GM12878 (cell line): ENCODE measurements at regions not wholly inside any gene's neighbourhood (a gene's known extent, or its start where the extent isn't known, plus 50 kb on each side); places are given as distances from the start of the nearest gene placed in this dataset.

ENCODE experiments used
- ATAC-seq: fragments of 200-7000 bp; cut with Tn5 transposase; 3 replicates; pipeline ENCODE4 v1.9.1; 2020; ENCODE audit warnings: mild to moderate bottlenecking, moderate library complexity
- BruUV-seq: library from RNA; stranded (reverse); fragments of 400-500 nt; replicated peaks from 2 replicates; lab custom pipeline; 2021; lab: Mats Ljungman, UMichigan
- CTCF ChIA-PET: fragments of 300-600 bp; sonication (Branson Sonifier 250); formaldehyde crosslinking; extraction: SDS; loops from one replicate; lab custom pipeline; 2021; ENCODE audit warnings: inconsistent platforms; lab: Yijun Ruan, JAX
- POLR2A ChIA-PET: fragments of 350-600 bp; formaldehyde crosslinking; extraction: SDS; loops from one replicate; lab custom pipeline; 2021; ENCODE audit warnings: inconsistent platforms; lab: Charles Lee
- RAD21 ChIA-PET: fragments of 300-600 bp; sonication (Branson Sonifier 250); formaldehyde crosslinking; loops from one replicate; lab custom pipeline; 2023; ENCODE audit warnings: antibody characterized with exemption; ENCODE audit not compliant: unreplicated experiment; lab: Charles Lee
- SMC1A ChIA-PET: fragments of 300-600 bp; sonication (Branson Sonifier 250); formaldehyde crosslinking; loops from one replicate; lab custom pipeline; 2023; ENCODE audit not compliant: unreplicated experiment, uncharacterized antibody; lab: Charles Lee
- DNase-seq: peaks from one replicate; pipeline ENCODE4 v3.0.0-alpha.2; 2011; ENCODE audit warnings: low read depth, low spot score
- FAIRE-seq: peaks from 3 replicates; lab custom pipeline; 2011; peaks lifted over from hg19 to GRCh38; lab: Jason Lieb, UNC
- H2AFZ ChIP-seq: 2 replicates; pipeline ENCODE4 v1.6.0; 2011; ENCODE audit warnings: low read depth, low read length, control low read depth; ENCODE audit not compliant: control insufficient read depth
- H3K27ac ChIP-seq: 2 replicates; pipeline ENCODE4 v1.5.1; 2011; ENCODE audit warnings: control low read depth; ENCODE audit not compliant: control insufficient read depth, insufficient read depth
- H3K27me3 ChIP-seq, 2 experiments: replicated peaks in 1 of 2; 2 replicates each; pipeline versions ENCODE4 v1.6.0 to v1.6.1; 2011; ENCODE audit warnings: low read length in 1 of 2; ENCODE audit not compliant: control insufficient read depth in 2 of 2, insufficient read depth in 2 of 2
- H3K36me3 ChIP-seq, 2 experiments: 2 replicates each; pipeline ENCODE4 v1.5.1; 2011; ENCODE audit warnings: low read length in 1 of 2; ENCODE audit not compliant: control insufficient read depth in 2 of 2, insufficient read depth in 2 of 2
- H3K4me1 ChIP-seq: 2 replicates; pipeline ENCODE4 v1.6.1; 2011; ENCODE audit warnings: mild to moderate bottlenecking, low read length, moderate library complexity, mixed read lengths; ENCODE audit not compliant: control insufficient read depth, insufficient read depth
- H3K4me2 ChIP-seq: 2 replicates; pipeline ENCODE4 v1.6.0; 2011; ENCODE audit warnings: control low read depth; ENCODE audit not compliant: control insufficient read depth, insufficient read depth
- H3K4me3 ChIP-seq: fragments of 200-600 bp; sonication (generic); 2 replicates; pipeline ENCODE4 v1.5.1; 2016
- H3K79me2 ChIP-seq: 2 replicates; pipeline ENCODE4 v1.6.0; 2011; ENCODE audit warnings: low read length; ENCODE audit not compliant: control insufficient read depth, insufficient read depth
- H3K9ac ChIP-seq: 2 replicates; pipeline ENCODE4 v1.8.0; 2011; ENCODE audit warnings: low read length, control low read depth, mixed read lengths; ENCODE audit not compliant: control insufficient read depth, insufficient read depth
- H3K9me3 ChIP-seq: replicated peaks from 3 replicates; pipeline ENCODE4 v1.5.1; 2011; ENCODE audit warnings: mild to moderate bottlenecking, low read length; ENCODE audit not compliant: control insufficient read depth, insufficient read depth
- H4K20me1 ChIP-seq: 2 replicates; pipeline ENCODE4 v1.6.0; 2011; ENCODE audit not compliant: control insufficient read depth, insufficient read depth
- CEBPB ChIP-seq, 2 experiments: fragments of 150-350 bp in 1 of 2; IDR thresholded peaks; 2 replicates each; pipeline ENCODE4 v1.6.1; 2012 to 2014; ENCODE audit warnings: low read depth in 2 of 2, low read length in 2 of 2, borderline replicate concordance in 1 of 2, inconsistent platforms in 1 of 2
- ELK1 ChIP-seq: IDR thresholded peaks from 2 replicates; pipeline ENCODE4 v1.6.1; 2012; ENCODE audit warnings: low read depth, low read length, improper control_type of control experiment
- EZH2 ChIP-seq: IDR thresholded peaks from 2 replicates; pipeline ENCODE4 v1.6.1; 2012; ENCODE audit warnings: low read depth, mild to moderate bottlenecking, control low read depth, inconsistent platforms, low read length, borderline replicate concordance; ENCODE audit not compliant: control insufficient read depth
- NFYB ChIP-seq: IDR thresholded peaks from 2 replicates; pipeline ENCODE4 v1.6.1; 2011; ENCODE audit warnings: low read depth, mild to moderate bottlenecking, low read length, improper control_type of control experiment, moderate library complexity; ENCODE audit not compliant: insufficient read depth
- RELA ChIP-seq: fragments of 450-650 bp; IDR thresholded peaks from 2 replicates; pipeline ENCODE4 v1.8.0; 2014; ENCODE audit warnings: borderline replicate concordance; ENCODE audit not compliant: partially characterized antibody
- SPI1 ChIP-seq: IDR thresholded peaks from 2 replicates; pipeline ENCODE4 v1.6.1; 2011; ENCODE audit warnings: low read depth, mild to moderate bottlenecking, low read length, moderate library complexity, borderline replicate concordance; ENCODE audit not compliant: insufficient read depth
- TCF12 ChIP-seq: IDR thresholded peaks from 2 replicates; pipeline ENCODE4 v1.6.1; 2011; ENCODE audit warnings: low read depth, mild to moderate bottlenecking, low read length
- ZNF207 ChIP-seq: fragments of 450-650 bp; IDR thresholded peaks from 2 replicates; pipeline ENCODE4 v1.6.1; 2014; ENCODE audit warnings: antibody characterized with exemption, mild to moderate bottlenecking, borderline replicate concordance
- ZNF217 ChIP-seq: fragments of 450-650 bp; IDR thresholded peaks from 2 replicates; pipeline ENCODE4 v1.6.1; 2017; ENCODE audit warnings: antibody characterized with exemption, mild to moderate bottlenecking
- WGBS: methylation state at CpG from one replicate; pipeline ENCODE4 v1.1.6; 2016; ENCODE audit warnings: low lambda C conversion rate; ENCODE audit not compliant: insufficient replicate concordance, insufficient coverage; ENCODE audit errors: missing lambda C conversion rate; 5-methylcytosine and 5-hydroxymethylcytosine counted together
- in situ Hi-C: fragments of 300-500 bp; cut with MboI; formaldehyde crosslinking; loops from 9 replicates; pipeline ENCODE4 v1.14.3; 2018; ENCODE audit warnings: mixed read lengths
- intact Hi-C: fragments of 100-400 bp; cut with micrococcal nuclease; formaldehyde crosslinking; loops from one replicate; pipeline ENCODE4 v1.14.2; 2022; ENCODE audit not compliant: unreplicated experiment
- TF ChIP-seq, protein P1 (sequence below): fragments of 450-650 bp; IDR thresholded peaks from 2 replicates; pipeline ENCODE4 v1.6.1; 2017; ENCODE audit warnings: antibody characterized with exemption, mild to moderate bottlenecking, moderate library complexity
- TF ChIP-seq, protein P2 (sequence below): fragments of 450-650 bp; formaldehyde crosslinking; IDR thresholded peaks from 2 replicates; pipeline ENCODE4 v1.5.0; 2022; ENCODE audit warnings: mild to moderate bottlenecking, missing genetic modification characterization

- intact Hi-C loops (no loop called here), in situ Hi-C loops (no loop called here)
- no TSS peak for BruUV-seq
- no peaks in the 10 kb centered on the region; the same call in 1 of the 3 replicates for H3K9me3 ChIP-seq
- no peaks in the 10 kb centered on the region for H4K20me1 ChIP-seq
- H3K27me3 ChIP-seq, result no peaks in the 10 kb centered on the region
- H3K4me2 ChIP-seq, result no peak overlapping the region
- no peak overlapping the region for H3K4me3 ChIP-seq
- H3K79me2 ChIP-seq, result no peaks in the 10 kb centered on the region
- TF ChIP-seq ELK1 (no peak), NFYB (no peak), SPI1 (no peak), ZNF207 (no peak), ZNF217 (no peak), RELA (no peak), EZH2 (no peak), CEBPB (IDR thresholded peaks at IDR 0.05; ENCODE audit: borderline replicate concordance in 1 of 2, low read depth in 2 of 2, low read length in 2 of 2) (no peak), TCF12 (no peak)
- TF ChIP-seq, protein P1, sequence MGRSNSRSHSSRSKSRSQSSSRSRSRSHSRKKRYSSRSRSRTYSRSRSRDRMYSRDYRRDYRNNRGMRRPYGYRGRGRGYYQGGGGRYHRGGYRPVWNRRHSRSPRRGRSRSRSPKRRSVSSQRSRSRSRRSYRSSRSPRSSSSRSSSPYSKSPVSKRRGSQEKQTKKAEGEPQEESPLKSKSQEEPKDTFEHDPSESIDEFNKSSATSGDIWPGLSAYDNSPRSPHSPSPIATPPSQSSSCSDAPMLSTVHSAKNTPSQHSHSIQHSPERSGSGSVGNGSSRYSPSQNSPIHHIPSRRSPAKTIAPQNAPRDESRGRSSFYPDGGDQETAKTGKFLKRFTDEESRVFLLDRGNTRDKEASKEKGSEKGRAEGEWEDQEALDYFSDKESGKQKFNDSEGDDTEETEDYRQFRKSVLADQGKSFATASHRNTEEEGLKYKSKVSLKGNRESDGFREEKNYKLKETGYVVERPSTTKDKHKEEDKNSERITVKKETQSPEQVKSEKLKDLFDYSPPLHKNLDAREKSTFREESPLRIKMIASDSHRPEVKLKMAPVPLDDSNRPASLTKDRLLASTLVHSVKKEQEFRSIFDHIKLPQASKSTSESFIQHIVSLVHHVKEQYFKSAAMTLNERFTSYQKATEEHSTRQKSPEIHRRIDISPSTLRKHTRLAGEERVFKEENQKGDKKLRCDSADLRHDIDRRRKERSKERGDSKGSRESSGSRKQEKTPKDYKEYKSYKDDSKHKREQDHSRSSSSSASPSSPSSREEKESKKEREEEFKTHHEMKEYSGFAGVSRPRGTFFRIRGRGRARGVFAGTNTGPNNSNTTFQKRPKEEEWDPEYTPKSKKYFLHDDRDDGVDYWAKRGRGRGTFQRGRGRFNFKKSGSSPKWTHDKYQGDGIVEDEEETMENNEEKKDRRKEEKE, result no peak
- TF ChIP-seq, protein P2, sequence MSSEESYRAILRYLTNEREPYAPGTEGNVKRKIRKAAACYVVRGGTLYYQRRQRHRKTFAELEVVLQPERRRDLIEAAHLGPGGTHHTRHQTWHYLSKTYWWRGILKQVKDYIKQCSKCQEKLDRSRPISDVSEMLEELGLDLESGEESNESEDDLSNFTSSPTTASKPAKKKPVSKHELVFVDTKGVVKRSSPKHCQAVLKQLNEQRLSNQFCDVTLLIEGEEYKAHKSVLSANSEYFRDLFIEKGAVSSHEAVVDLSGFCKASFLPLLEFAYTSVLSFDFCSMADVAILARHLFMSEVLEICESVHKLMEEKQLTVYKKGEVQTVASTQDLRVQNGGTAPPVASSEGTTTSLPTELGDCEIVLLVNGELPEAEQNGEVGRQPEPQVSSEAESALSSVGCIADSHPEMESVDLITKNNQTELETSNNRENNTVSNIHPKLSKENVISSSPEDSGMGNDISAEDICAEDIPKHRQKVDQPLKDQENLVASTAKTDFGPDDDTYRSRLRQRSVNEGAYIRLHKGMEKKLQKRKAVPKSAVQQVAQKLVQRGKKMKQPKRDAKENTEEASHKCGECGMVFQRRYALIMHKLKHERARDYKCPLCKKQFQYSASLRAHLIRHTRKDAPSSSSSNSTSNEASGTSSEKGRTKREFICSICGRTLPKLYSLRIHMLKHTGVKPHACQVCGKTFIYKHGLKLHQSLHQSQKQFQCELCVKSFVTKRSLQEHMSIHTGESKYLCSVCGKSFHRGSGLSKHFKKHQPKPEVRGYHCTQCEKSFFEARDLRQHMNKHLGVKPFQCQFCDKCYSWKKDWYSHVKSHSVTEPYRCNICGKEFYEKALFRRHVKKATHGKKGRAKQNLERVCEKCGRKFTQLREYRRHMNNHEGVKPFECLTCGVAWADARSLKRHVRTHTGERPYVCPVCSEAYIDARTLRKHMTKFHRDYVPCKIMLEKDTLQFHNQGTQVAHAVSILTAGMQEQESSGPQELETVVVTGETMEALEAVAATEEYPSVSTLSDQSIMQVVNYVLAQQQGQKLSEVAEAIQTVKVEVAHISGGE (CRISPR knock-in tag), result no peak
- WGBS, result 19% methylated on average over 2 of the region's 2 CpGs
- no peak overlapping the region for H3K27ac ChIP-seq
- no peaks in the 10 kb centered on the region for H3K36me3 ChIP-seq
- H3K9ac ChIP-seq, result no peak overlapping the region
- ChIA-PET CTCF (no interaction called here), SMC1A (interaction anchor here (1.0 kb wide), 1 partner anchor 25 kb away, joined by 4 read pairs; no protein-coding TSS in a partner anchor), POLR2A (no interaction called here), RAD21 (no interaction called here)
- ATAC-seq, result no peak
- no peak overlapping the region for H2AFZ ChIP-seq
- no peaks in the 10 kb centered on the region for H3K4me1 ChIP-seq
- FAIRE-seq, result no peak
- DNase-seq, result no peak
Observed at GRCh38 chrX:16063141-16063540, 60.2 kb upstream of the GRPR start.
